Psoas muscle (tissue), 7 donors: ENCODE measurements at regions not wholly inside any gene's neighbourhood (a gene's known extent, or its start where the extent isn't known, plus 50 kb on each side); places are given as distances from the start of the nearest gene placed in this dataset.

Source experiments
- ATAC-seq, 4 donors: fragments of 200-7000 bp; cut with Tn5 transposase; one replicate each; pipeline ENCODE4 v1.9.1; 2020; ENCODE audit warnings: moderate library complexity in 3 of 4, mild to moderate bottlenecking in 2 of 4
- DNase-seq, 2 donors: peaks; one replicate each; pipeline ENCODE4 v3.0.0-alpha.2; 2020
- H3K27ac ChIP-seq: fragments of 200-600 bp; one replicate; pipeline ENCODE4 v1.8.0; 2022
- H3K27me3 ChIP-seq, 3 donors: fragments of 200-600 bp in 1 of 3; one replicate each; pipeline versions ENCODE4 v1.6.1 to v1.8.0; 2013 to 2022; ENCODE audit warnings: low read length in 2 of 3, mild to moderate bottlenecking in 2 of 3, moderate library complexity in 1 of 3; ENCODE audit not compliant: insufficient read depth in 3 of 3
- H3K36me3 ChIP-seq, 2 donors: fragments of 200-600 bp in 1 of 2; one replicate each; pipeline versions ENCODE4 v1.6.1 to v1.8.0; 2013 to 2022; ENCODE audit warnings: low read depth in 1 of 2, mild to moderate bottlenecking in 1 of 2, moderate library complexity in 1 of 2; ENCODE audit not compliant: insufficient read depth in 1 of 2
- H3K4me1 ChIP-seq: fragments of 200-600 bp; one replicate; pipeline ENCODE4 v1.8.0; 2022
- H3K4me3 ChIP-seq: fragments of 200-600 bp; one replicate; pipeline ENCODE4 v1.8.0; 2022; ENCODE audit warnings: mild to moderate bottlenecking
- H3K9me3 ChIP-seq: fragments of 200-600 bp; one replicate; pipeline ENCODE4 v1.8.0; 2022
- CTCF ChIP-seq: fragments of 200-600 bp; IDR thresholded peaks from one replicate; pipeline ENCODE4 v1.8.0; 2022; ENCODE audit warnings: antibody characterized with exemption
- WGBS, 3 donors: extraction: QIAGEN DNeasy Blood & Tissue Kit; methylation state at CpG; one replicate each; pipeline versions ENCODE4 v1.1.6 to v1.1.7; 2013; 5-methylcytosine and 5-hydroxymethylcytosine counted together
- intact Hi-C, 2 donors: fragments of 100-400 bp; cut with DNase I; formaldehyde crosslinking; loops; one replicate each; pipeline versions ENCODE4 v1.11.0 to v1.14.2; 2022
- donor health status: healthy with polysubstance abuse.
- donor health status: DM: no; HTN: no; CAD: no; lungs with moderate emphysema.
- donor health status: Bipolar disorder and iron deficiency.
- donor health status: healthy.
- donor health status: DM: yes; HTN: yes; CAD: no.
- donor health status: DM: no; HTN: no; CAD: no.
- donor health status: DM: yes; HTN: yes; CAD: no.

- Histone ChIP-seq H3K4me3 (no peak overlapping the region), H3K9me3 (no peaks in the 10 kb centered on the region), H3K27me3 (no peaks in the 10 kb centered on the region), H3K27ac (no peak overlapping the region), H3K4me1 (no peaks in the 10 kb centered on the region), H3K36me3 (no peaks in the 10 kb centered on the region)
- intact Hi-C loops, result no loop called here
- no peak for DNase-seq
- no peak for TF ChIP-seq CTCF
- ATAC-seq, result no peak
Measured at GRCh38 chr14:38528582-38528981, 272.7 kb upstream of the CLEC14A start.

- Histone ChIP-seq H3K4me3 (no peak overlapping the region), H3K4me1 (no peaks in the 10 kb centered on the region), H3K27ac (no peak overlapping the region), H3K27me3 (no peaks in the 10 kb centered on the region), H3K36me3 (no peaks in the 10 kb centered on the region), H3K9me3 (no peaks in the 10 kb centered on the region)
- ATAC-seq (no peak), DNase-seq (no peak)
- intact Hi-C loops, result no loop called here
- no peak for TF ChIP-seq CTCF
Measured at GRCh38 chr14:38527502-38527878, 271.6 kb upstream of the CLEC14A start.

GRCh38 chr14:38526826-38527501 lies 271.1 kb upstream of the CLEC14A start:
- no peak overlapping the region for H3K27ac ChIP-seq
- intact Hi-C loops, result no loop called here
- H3K4me3 ChIP-seq, result no peak overlapping the region
- H3K27me3 ChIP-seq, result no peaks in the 10 kb centered on the region
- H3K9me3 ChIP-seq, result no peaks in the 10 kb centered on the region
- H3K4me1 ChIP-seq, result no peaks in the 10 kb centered on the region
- H3K36me3 ChIP-seq, result no peaks in the 10 kb centered on the region
- DNase-seq, result no peak
- WGBS, 3 donors, result 79 to 91% (median 81%) methylated on average over 1 of the region's 1 CpG
- no peak for TF ChIP-seq CTCF
- no peak for ATAC-seq

- no peak for ATAC-seq
- Histone ChIP-seq H3K27me3 (no peaks in the 10 kb centered on the region), H3K9me3 (no peaks in the 10 kb centered on the region), H3K4me1 (no peaks in the 10 kb centered on the region), H3K36me3 (no peaks in the 10 kb centered on the region), H3K4me3 (no peak overlapping the region), H3K27ac (no peak overlapping the region)
- TF ChIP-seq CTCF, result no peak
- DNase-seq, result no peak
- WGBS, 3 donors, result 78 to 81% (median 80%) methylated on average over 2 of the region's 2 CpGs
- intact Hi-C loops, result no loop called here
Measured at GRCh38 chr14:38524636-38525509, 269.0 kb upstream of the CLEC14A start.
